ENCODE measurements at regions not wholly inside any gene's neighbourhood (a gene's known extent, or its start where the extent isn't known, plus 50 kb on each side); places are given as distances from the start of the nearest gene placed in this dataset.

GRCh38 chr14:96635850-96636249, 133.7 kb downstream of the PAPOLA start:
- no peaks in the 10 kb centered on the region for H3K27me3 ChIP-seq (replicated peaks; ENCODE audit: insufficient read depth, low read depth, low read length, poor library complexity)
- BruUV-seq (replicated peaks): no TSS peak
- no peak overlapping the region for H3K27ac ChIP-seq (ENCODE audit: low read depth, low read length, poor library complexity, severe bottlenecking)
- TF ChIP-seq CTCF (conservative IDR thresholded peaks at IDR 0.05; ENCODE audit: low read depth, low read length) (no peak), EZH2 (IDR thresholded peaks at IDR 0.05; ENCODE audit: borderline replicate concordance, low read depth, low read length, poor library complexity, severe bottlenecking) (no peak)
- H3K4me1 ChIP-seq (ENCODE audit: insufficient read depth, low read length, poor library complexity, severe bottlenecking): no peaks in the 10 kb centered on the region
- H3K4me3 ChIP-seq (ENCODE audit: low read depth, low read length, poor library complexity, severe bottlenecking): no peak overlapping the region
- no peaks in the 10 kb centered on the region for H3K36me3 ChIP-seq (ENCODE audit: insufficient read depth, low read length, poor library complexity, severe bottlenecking)
- H3K9me3 ChIP-seq (ENCODE audit: low read depth, low read length, poor library complexity, severe bottlenecking): no peaks in the 10 kb centered on the region
- intact Hi-C loops (cut with micrococcal nuclease; ENCODE audit: unreplicated experiment): no loop called here
- ChIA-PET POLR2A (ENCODE audit: low non-redundant PET) (no interaction called here), CTCF (no interaction called here)
- no peak for DNase-seq (ENCODE audit: low spot score)

- BruUV-seq (replicated peaks): no TSS peak
- Histone ChIP-seq H3K36me3 (ENCODE audit: insufficient read depth, low read length, poor library complexity, severe bottlenecking) (no peaks in the 10 kb centered on the region), H3K27me3 (replicated peaks; ENCODE audit: insufficient read depth, low read depth, low read length, poor library complexity) (no peaks in the 10 kb centered on the region), H3K27ac (ENCODE audit: low read depth, low read length, poor library complexity, severe bottlenecking) (no peak overlapping the region), H3K4me1 (ENCODE audit: insufficient read depth, low read length, poor library complexity, severe bottlenecking) (no peaks in the 10 kb centered on the region), H3K4me3 (ENCODE audit: low read depth, low read length, poor library complexity, severe bottlenecking) (no peak overlapping the region), H3K9me3 (ENCODE audit: low read depth, low read length, poor library complexity, severe bottlenecking) (no peaks in the 10 kb centered on the region)
- CTCF ChIA-PET: no interaction called here
- intact Hi-C loops (cut with micrococcal nuclease; ENCODE audit: unreplicated experiment): no loop called here
- TF ChIP-seq EZH2 (IDR thresholded peaks at IDR 0.05; ENCODE audit: borderline replicate concordance, low read depth, low read length, poor library complexity, severe bottlenecking) (no peak), CTCF (conservative IDR thresholded peaks at IDR 0.05; ENCODE audit: low read depth, low read length) (no peak)
- DNase-seq (ENCODE audit: low spot score): no peak
- POLR2A ChIA-PET (ENCODE audit: low non-redundant PET): no interaction called here
Measured at GRCh38 chr14:96637521-96637920, 135.3 kb downstream of the PAPOLA start.

DNA sequence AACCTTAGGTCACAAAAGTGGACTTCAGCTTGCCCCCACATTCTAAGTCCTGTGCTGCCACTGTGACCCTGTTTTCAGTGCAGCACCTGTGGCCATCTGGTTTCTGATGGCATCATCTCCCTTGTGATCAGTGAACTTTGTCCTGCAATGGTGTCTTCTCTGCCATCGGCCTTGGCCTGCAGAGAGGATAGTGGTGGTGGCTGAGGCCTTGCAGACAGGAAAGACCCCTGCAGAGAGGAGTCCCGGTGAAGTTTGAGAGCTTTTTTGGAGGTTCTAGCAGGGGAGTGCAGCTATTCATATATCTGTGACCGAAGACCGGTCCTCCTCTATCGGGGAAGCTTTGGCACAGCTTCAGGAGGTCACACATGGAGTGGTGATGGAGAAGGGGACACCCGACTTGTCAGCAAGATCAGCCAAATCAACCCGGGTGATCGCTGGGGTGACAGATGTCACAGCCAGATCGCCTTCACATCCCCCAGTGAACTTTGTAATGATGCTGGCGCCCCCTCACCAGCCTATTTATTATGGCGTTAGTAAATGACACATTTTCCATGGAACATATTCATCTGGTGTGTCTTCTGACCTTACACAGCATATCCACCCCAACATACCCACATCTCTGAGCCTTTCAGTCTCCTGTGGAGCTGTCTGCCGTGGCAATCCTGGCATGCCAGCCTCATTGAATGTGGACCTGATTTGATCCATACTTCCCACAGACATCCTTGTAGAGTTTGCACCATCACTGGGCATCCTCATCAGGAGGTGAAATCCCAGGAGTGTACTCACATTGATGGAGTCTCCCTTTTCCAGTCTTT, 136.1 kb downstream of the PAPOLA start:
- BruUV-seq (replicated peaks): no TSS peak
- Histone ChIP-seq H3K27ac (ENCODE audit: low read depth, low read length, poor library complexity, severe bottlenecking) (no peak overlapping the region), H3K9me3 (ENCODE audit: low read depth, low read length, poor library complexity, severe bottlenecking) (no peaks in the 10 kb centered on the region), H3K4me1 (ENCODE audit: insufficient read depth, low read length, poor library complexity, severe bottlenecking) (no peaks in the 10 kb centered on the region), H3K4me3 (ENCODE audit: low read depth, low read length, poor library complexity, severe bottlenecking) (no peak overlapping the region), H3K27me3 (replicated peaks; ENCODE audit: insufficient read depth, low read depth, low read length, poor library complexity) (no peaks in the 10 kb centered on the region), H3K36me3 (ENCODE audit: insufficient read depth, low read length, poor library complexity, severe bottlenecking) (no peaks in the 10 kb centered on the region)
- CTCF ChIA-PET: no interaction called here
- DNase-seq (ENCODE audit: low spot score): no peak
- POLR2A ChIA-PET (ENCODE audit: low non-redundant PET): no interaction called here
- TF ChIP-seq CTCF (conservative IDR thresholded peaks at IDR 0.05; ENCODE audit: low read depth, low read length) (no peak), EZH2 (IDR thresholded peaks at IDR 0.05; ENCODE audit: borderline replicate concordance, low read depth, low read length, poor library complexity, severe bottlenecking) (no peak)
- intact Hi-C loops (cut with micrococcal nuclease; ENCODE audit: unreplicated experiment): no loop called here
